DMS153 (cell line): ENCODE measurements at regions not wholly inside any gene's neighbourhood (a gene's known extent, or its start where the extent isn't known, plus 50 kb on each side); places are given as distances from the start of the nearest gene placed in this dataset.

Experiments used
- DNase-seq: peaks from one replicate; lab custom pipeline; 2025; lab: John Stamatoyannopoulos, UW

GRCh38 chr20:11281768-11282167 lies 608.0 kb upstream of the JAG1 start:
- no peak for DNase-seq

GRCh38 chr20:11287126-11287525 lies 613.3 kb upstream of the JAG1 start:
- DNase-seq: no peak

- DNase-seq: no peak
Measured at GRCh38 chr20:11296221-11296620, 621.5 kb upstream of the BTBD3 start.

GRCh38 chr20:11296951-11297350 lies 620.7 kb upstream of the BTBD3 start:
- DNase-seq: no peak

- DNase-seq: no peak
Measured at GRCh38 chr20:11301699-11302098, 616.0 kb upstream of the BTBD3 start.

- no peak for DNase-seq
Measured at GRCh38 chr20:11302436-11302835, 615.3 kb upstream of the BTBD3 start.

GRCh38 chr20:11304795-11305194 lies 612.9 kb upstream of the BTBD3 start:
- no peak for DNase-seq

GRCh38 chr20:11305406-11305805 lies 612.3 kb upstream of the BTBD3 start:
- DNase-seq: peak; percentile 84

- DNase-seq: no peak
Measured at GRCh38 chr20:11311659-11312224, 606.0 kb upstream of the BTBD3 start.

- DNase-seq: no peak
Measured at GRCh38 chr20:11315525-11315924, 602.2 kb upstream of the BTBD3 start.

GRCh38 chr20:11316244-11316643 lies 601.4 kb upstream of the BTBD3 start:
- DNase-seq: no peak

GRCh38 chr20:11320033-11320432 lies 597.7 kb upstream of the BTBD3 start:
- no peak for DNase-seq

GRCh38 chr20:11323816-11324215 lies 593.9 kb upstream of the BTBD3 start:
- DNase-seq: no peak

GRCh38 chr20:11324990-11325389 lies 592.7 kb upstream of the BTBD3 start:
- no peak for DNase-seq

GRCh38 chr20:11328839-11329238 lies 588.9 kb upstream of the BTBD3 start:
- DNase-seq: no peak

- peak; percentile 28 for DNase-seq
Measured at GRCh38 chr20:11329271-11329670, 588.4 kb upstream of the BTBD3 start.

GRCh38 chr20:11331096-11331495 lies 586.6 kb upstream of the BTBD3 start:
- DNase-seq: no peak

- DNase-seq: no peak
Measured at GRCh38 chr20:11332381-11332780, 585.3 kb upstream of the BTBD3 start.

- DNase-seq: no peak
Measured at GRCh38 chr20:11333634-11334033, 584.1 kb upstream of the BTBD3 start.

- DNase-seq: no peak
Measured at GRCh38 chr20:11337361-11338130, 580.1 kb upstream of the BTBD3 start.

GRCh38 chr20:11338496-11339306 lies 579.0 kb upstream of the BTBD3 start:
- DNase-seq: no peak

GRCh38 chr20:11344939-11345338 lies 572.8 kb upstream of the BTBD3 start:
- no peak for DNase-seq

GRCh38 chr20:11347738-11348137 lies 570.0 kb upstream of the BTBD3 start:
- no peak for DNase-seq
